Peyer's patch (tissue), 4 donors: ENCODE measurements at regions not wholly inside any gene's neighbourhood (a gene's known extent, or its start where the extent isn't known, plus 50 kb on each side); places are given as distances from the start of the nearest gene placed in this dataset.

Source experiments
- POLR2A ChIP-seq, 2 donors: fragments of 450-650 bp; IDR thresholded peaks; one replicate each; pipeline ENCODE4 v1.5.1; 2017; ENCODE audit warnings: antibody characterized with exemption in 2 of 2, mild to moderate bottlenecking in 2 of 2, moderate library complexity in 2 of 2
- TF ChIP-seq, protein P1 (sequence below), 6 experiments: fragments of 450-650 bp in 4 of 6; fragments of 200-600 bp in 2 of 6; sonication (generic) in 1 of 6; IDR thresholded peaks; one replicate each; pipeline ENCODE4 v1.5.1; 2017 to 2019; ENCODE audit warnings: antibody characterized with exemption in 6 of 6, mild to moderate bottlenecking in 3 of 6, moderate library complexity in 1 of 6

DNA sequence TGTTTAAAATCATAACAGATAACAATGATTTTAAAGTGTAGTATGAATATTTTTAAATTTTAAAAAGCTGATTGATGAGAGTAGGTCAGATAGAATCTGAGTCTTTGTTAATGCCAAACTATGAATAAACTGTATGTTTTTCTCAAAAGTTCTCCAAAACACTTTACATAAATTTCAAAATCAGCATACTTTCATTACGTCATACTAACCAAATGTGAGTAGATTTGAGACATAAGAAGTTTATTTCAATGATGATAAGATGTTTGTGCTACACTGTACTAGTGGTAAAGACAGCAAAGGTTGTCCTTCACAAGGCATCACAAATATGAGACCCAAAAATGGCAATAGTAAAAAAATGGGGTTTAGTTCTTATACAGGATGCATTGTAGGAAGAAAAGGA, 1342.9 kb downstream of the SI start:
- TF ChIP-seq, protein P1, sequence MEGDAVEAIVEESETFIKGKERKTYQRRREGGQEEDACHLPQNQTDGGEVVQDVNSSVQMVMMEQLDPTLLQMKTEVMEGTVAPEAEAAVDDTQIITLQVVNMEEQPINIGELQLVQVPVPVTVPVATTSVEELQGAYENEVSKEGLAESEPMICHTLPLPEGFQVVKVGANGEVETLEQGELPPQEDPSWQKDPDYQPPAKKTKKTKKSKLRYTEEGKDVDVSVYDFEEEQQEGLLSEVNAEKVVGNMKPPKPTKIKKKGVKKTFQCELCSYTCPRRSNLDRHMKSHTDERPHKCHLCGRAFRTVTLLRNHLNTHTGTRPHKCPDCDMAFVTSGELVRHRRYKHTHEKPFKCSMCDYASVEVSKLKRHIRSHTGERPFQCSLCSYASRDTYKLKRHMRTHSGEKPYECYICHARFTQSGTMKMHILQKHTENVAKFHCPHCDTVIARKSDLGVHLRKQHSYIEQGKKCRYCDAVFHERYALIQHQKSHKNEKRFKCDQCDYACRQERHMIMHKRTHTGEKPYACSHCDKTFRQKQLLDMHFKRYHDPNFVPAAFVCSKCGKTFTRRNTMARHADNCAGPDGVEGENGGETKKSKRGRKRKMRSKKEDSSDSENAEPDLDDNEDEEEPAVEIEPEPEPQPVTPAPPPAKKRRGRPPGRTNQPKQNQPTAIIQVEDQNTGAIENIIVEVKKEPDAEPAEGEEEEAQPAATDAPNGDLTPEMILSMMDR (IDR thresholded peaks at IDR 0.05) = no peak
- TF ChIP-seq POLR2A (IDR thresholded peaks at IDR 0.05) = no peak
